ENCODE measurements at regions not wholly inside any gene's neighbourhood (a gene's known extent, or its start where the extent isn't known, plus 50 kb on each side); places are given as distances from the start of the nearest gene placed in this dataset.

DNA sequence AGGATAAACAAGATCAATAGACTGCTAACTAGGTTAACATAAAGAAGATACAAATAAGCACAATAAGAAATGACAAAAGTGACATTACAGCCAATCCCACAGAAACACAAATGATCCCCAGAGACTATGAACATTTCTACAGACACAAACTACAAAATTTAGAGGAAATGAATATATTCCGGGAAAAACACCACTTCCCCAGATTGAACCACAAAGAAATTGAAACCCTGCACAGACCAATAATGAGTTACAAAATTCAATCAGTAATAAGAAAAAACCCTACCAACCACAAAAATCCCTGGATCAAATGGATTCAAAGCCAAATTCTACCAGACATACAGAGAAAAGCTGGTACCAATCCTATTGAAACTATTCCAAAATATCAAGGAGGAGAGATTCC, 232.4 kb upstream of the RBMS1 start (continued):
- no peak for TF ChIP-seq NANOG (IDR thresholded peaks at IDR 0.05; ENCODE audit: borderline replicate concordance)
- no peak for TF ChIP-seq REST (IDR thresholded peaks at IDR 0.05; ENCODE audit: unreplicated experiment)
- TF ChIP-seq, protein P1, sequence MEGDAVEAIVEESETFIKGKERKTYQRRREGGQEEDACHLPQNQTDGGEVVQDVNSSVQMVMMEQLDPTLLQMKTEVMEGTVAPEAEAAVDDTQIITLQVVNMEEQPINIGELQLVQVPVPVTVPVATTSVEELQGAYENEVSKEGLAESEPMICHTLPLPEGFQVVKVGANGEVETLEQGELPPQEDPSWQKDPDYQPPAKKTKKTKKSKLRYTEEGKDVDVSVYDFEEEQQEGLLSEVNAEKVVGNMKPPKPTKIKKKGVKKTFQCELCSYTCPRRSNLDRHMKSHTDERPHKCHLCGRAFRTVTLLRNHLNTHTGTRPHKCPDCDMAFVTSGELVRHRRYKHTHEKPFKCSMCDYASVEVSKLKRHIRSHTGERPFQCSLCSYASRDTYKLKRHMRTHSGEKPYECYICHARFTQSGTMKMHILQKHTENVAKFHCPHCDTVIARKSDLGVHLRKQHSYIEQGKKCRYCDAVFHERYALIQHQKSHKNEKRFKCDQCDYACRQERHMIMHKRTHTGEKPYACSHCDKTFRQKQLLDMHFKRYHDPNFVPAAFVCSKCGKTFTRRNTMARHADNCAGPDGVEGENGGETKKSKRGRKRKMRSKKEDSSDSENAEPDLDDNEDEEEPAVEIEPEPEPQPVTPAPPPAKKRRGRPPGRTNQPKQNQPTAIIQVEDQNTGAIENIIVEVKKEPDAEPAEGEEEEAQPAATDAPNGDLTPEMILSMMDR (conservative IDR thresholded peaks at IDR 0.05; ENCODE audit: low read depth in 2 of 2), result no peak
- TF ChIP-seq ZNF114 (CRISPR knock-in tag; IDR thresholded peaks at IDR 0.05), result no peak
- no peak for TF ChIP-seq ZNF331 (CRISPR knock-in tag; IDR thresholded peaks at IDR 0.05; ENCODE audit: low read depth)
- TF ChIP-seq STAT1 (IDR thresholded peaks at IDR 0.05; ENCODE audit: unreplicated experiment), result no peak
- TF ChIP-seq JUNB (IDR thresholded peaks at IDR 0.05; ENCODE audit: unreplicated experiment), result no peak
- TF ChIP-seq POLR2AphosphoS5 (IDR thresholded peaks at IDR 0.05; ENCODE audit: low read depth), result no peak
- TF ChIP-seq EZH2phosphoT487 (IDR thresholded peaks at IDR 0.05; ENCODE audit: unreplicated experiment), result no peak
- TF ChIP-seq CREB1 (CRISPR knock-in tag; IDR thresholded peaks at IDR 0.05; ENCODE audit: low read depth), result no peak
- no peak for TF ChIP-seq EZH2 (IDR thresholded peaks at IDR 0.05; ENCODE audit: low read depth, unreplicated experiment)

DNA sequence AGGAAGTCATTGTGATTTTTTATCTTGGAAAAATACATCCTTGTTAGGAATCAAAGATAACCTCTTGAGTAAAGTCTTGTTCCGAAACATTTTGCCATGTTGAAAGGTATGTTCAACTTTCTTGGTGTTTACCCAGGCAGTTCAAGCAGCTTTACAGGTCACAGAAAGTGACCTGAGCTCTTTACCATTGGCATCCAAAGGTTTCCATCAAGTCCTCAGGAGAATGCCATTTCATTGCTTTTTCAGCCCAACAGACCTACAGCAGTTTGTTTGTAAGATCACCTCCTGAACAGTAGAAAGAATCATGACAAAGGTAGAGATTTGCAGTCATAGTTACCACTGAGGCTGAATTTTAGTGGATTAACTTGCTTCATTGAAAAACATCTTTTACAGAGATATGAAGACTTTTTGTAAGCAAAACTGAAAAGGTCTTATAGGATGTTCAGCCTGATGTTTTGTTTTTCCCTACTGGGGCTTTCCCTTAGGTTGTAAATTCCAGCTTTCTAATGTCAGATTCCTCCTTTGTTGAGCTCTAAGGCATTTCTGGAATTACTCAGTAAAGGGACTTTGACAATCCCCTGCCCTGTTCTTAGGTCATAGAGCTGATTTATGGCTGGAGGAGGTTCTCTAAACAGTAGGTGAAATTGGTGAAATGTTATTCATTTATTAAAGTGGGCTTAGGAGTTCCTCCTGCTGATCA, 236.8 kb upstream of the RBMS1 start:
- no peaks in the 10 kb centered on the region for H3K27me3 ChIP-seq (ENCODE audit: insufficient read depth)
- Mint-ChIP-seq H3K27me3 (ENCODE audit: insufficient read depth, low read depth, poor library complexity) (no peaks in the 10 kb centered on the region), H3K9me3 (no peaks in the 10 kb centered on the region), H3K4me3 (no peak overlapping the region), H3K27ac (no peak overlapping the region), H3K4me1 (peaks cover 33% of the 10 kb centered on the region), H3K36me3 (ENCODE audit: low read depth) (no peaks in the 10 kb centered on the region; the same call in 1 of the 3 replicates)
- H3K4me1 ChIP-seq (ENCODE audit: insufficient read depth), result peaks cover 37% of the 10 kb centered on the region
- peak overlapping the region; percentile 5; the same call in 1 of the 2 replicates for H2AFZ ChIP-seq
- no peaks in the 10 kb centered on the region for H4K20me1 ChIP-seq (replicated peaks; ENCODE audit: insufficient read depth)
- ATAC-seq, result peak; percentile 51
- no peaks in the 10 kb centered on the region for H3F3A ChIP-seq (replicated peaks; ENCODE audit: low read depth)
- H3K4me3 ChIP-seq, result no peak overlapping the region
- peaks cover 12% of the 10 kb centered on the region for H3K9me2 ChIP-seq (ENCODE audit: insufficient read depth)
- H3K27ac ChIP-seq (ENCODE audit: low read depth), result peak overlapping the region; percentile 33; the same call in 1 of the 2 replicates
- DNase-seq (ENCODE audit: low spot score), result peak; percentile 52
- no peaks in the 10 kb centered on the region for H3K36me3 ChIP-seq (ENCODE audit: insufficient read depth)
- H3K79me2 ChIP-seq (replicated peaks; ENCODE audit: insufficient read depth), result no peaks in the 10 kb centered on the region
- peak overlapping the region; percentile 33 for H3K4me2 ChIP-seq
- no peak for TF ChIP-seq EZH2 (IDR thresholded peaks at IDR 0.05; ENCODE audit: low read depth, unreplicated experiment)
- TF ChIP-seq, protein P2, sequence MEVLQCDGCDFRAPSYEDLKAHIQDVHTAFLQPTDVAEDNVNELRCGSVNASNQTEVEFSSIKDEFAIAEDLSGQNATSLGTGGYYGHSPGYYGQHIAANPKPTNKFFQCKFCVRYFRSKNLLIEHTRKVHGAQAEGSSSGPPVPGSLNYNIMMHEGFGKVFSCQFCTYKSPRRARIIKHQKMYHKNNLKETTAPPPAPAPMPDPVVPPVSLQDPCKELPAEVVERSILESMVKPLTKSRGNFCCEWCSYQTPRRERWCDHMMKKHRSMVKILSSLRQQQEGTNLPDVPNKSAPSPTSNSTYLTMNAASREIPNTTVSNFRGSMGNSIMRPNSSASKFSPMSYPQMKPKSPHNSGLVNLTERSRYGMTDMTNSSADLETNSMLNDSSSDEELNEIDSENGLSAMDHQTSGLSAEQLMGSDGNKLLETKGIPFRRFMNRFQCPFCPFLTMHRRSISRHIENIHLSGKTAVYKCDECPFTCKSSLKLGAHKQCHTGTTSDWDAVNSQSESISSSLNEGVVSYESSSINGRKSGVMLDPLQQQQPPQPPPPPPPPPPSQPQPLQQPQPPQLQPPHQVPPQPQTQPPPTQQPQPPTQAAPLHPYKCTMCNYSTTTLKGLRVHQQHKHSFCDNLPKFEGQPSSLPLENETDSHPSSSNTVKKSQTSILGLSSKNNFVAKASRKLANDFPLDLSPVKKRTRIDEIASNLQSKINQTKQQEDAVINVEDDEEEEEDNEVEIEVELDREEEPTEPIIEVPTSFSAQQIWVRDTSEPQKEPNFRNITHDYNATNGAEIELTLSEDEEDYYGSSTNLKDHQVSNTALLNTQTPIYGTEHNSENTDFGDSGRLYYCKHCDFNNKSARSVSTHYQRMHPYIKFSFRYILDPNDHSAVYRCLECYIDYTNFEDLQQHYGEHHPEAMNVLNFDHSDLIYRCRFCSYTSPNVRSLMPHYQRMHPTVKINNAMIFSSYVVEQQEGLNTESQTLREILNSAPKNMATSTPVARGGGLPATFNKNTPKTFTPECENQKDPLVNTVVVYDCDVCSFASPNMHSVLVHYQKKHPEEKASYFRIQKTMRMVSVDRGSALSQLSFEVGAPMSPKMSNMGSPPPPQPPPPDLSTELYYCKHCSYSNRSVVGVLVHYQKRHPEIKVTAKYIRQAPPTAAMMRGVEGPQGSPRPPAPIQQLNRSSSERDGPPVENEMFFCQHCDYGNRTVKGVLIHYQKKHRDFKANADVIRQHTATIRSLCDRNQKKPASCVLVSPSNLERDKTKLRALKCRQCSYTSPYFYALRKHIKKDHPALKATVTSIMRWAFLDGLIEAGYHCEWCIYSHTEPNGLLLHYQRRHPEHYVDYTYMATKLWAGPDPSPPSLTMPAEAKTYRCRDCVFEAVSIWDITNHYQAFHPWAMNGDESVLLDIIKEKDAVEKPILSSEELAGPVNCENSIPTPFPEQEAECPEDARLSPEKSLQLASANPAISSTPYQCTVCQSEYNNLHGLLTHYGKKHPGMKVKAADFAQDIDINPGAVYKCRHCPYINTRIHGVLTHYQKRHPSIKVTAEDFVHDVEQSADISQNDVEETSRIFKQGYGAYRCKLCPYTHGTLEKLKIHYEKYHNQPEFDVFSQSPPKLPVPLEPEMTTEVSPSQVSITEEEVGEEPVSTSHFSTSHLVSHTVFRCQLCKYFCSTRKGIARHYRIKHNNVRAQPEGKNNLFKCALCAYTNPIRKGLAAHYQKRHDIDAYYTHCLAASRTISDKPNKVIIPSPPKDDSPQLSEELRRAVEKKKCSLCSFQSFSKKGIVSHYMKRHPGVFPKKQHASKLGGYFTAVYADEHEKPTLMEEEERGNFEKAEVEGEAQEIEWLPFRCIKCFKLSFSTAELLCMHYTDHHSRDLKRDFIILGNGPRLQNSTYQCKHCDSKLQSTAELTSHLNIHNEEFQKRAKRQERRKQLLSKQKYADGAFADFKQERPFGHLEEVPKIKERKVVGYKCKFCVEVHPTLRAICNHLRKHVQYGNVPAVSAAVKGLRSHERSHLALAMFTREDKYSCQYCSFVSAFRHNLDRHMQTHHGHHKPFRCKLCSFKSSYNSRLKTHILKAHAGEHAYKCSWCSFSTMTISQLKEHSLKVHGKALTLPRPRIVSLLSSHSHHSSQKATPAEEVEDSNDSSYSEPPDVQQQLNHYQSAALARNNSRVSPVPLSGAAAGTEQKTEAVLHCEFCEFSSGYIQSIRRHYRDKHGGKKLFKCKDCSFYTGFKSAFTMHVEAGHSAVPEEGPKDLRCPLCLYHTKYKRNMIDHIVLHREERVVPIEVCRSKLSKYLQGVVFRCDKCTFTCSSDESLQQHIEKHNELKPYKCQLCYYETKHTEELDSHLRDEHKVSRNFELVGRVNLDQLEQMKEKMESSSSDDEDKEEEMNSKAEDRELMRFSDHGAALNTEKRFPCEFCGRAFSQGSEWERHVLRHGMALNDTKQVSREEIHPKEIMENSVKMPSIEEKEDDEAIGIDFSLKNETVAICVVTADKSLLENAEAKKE (CRISPR knock-in tag; IDR thresholded peaks at IDR 0.05), result 0 out of 2 replicates have a peak, but pooled peaks have one; percentile 6
- no peak for TF ChIP-seq STAT1 (IDR thresholded peaks at IDR 0.05; ENCODE audit: unreplicated experiment)
